CD14-positive monocyte (primary cell): ENCODE measurements at regions not wholly inside any gene's neighbourhood (a gene's known extent, or its start where the extent isn't known, plus 50 kb on each side); places are given as distances from the start of the nearest gene placed in this dataset.

ENCODE experiments used
- DNase-seq, 3 donors: peaks; one replicate each; pipeline ENCODE4 v3.0.0-alpha.2; 2011 to 2022
- H2AFZ ChIP-seq: 2 replicates; pipeline ENCODE4 v1.6.0; 2012; ENCODE audit warnings: mild to moderate bottlenecking, low read depth, low read length, inconsistent platforms; ENCODE audit not compliant: insufficient read depth, poor library complexity, severe bottlenecking
- H3K27ac ChIP-seq, 2 donors: 1 replicate in 1 of 2; 2 replicates in 1 of 2; pipeline ENCODE4 v1.5.1; 2012 to 2013; ENCODE audit warnings: low read length in 2 of 2, control low read depth in 1 of 2, inconsistent platforms in 1 of 2, low read depth in 1 of 2, mild to moderate bottlenecking in 1 of 2
- H3K27me3 ChIP-seq, 2 donors: one replicate each; pipeline versions ENCODE4 v1.6.0 to v1.6.1; 2011 to 2013; ENCODE audit warnings: low read length in 2 of 2; ENCODE audit not compliant: control insufficient read depth in 2 of 2, insufficient read depth in 2 of 2
- H3K36me3 ChIP-seq, 2 donors: replicated peaks in 1 of 2; 1 replicate in 1 of 2; 2 replicates in 1 of 2; pipeline versions ENCODE4 v1.5.1 to v1.6.1; 2012 to 2013; ENCODE audit warnings: low read length in 2 of 2, control low read depth in 1 of 2, inconsistent platforms in 1 of 2, mild to moderate bottlenecking in 1 of 2; ENCODE audit not compliant: insufficient read depth in 2 of 2, control insufficient read depth in 1 of 2
- H3K4me1 ChIP-seq, 2 donors: 1 replicate in 1 of 2; 2 replicates in 1 of 2; pipeline versions ENCODE4 v1.5.1 to v1.6.1; 2012 to 2013; ENCODE audit warnings: low read length in 2 of 2, control low read depth in 1 of 2, inconsistent platforms in 1 of 2, mild to moderate bottlenecking in 1 of 2, moderate library complexity in 1 of 2; ENCODE audit not compliant: insufficient read depth in 2 of 2, control insufficient read depth in 1 of 2
- H3K4me2 ChIP-seq: replicated peaks from 2 replicates; pipeline ENCODE3; 2012; ENCODE audit warnings: low read length, moderate library complexity, mild to moderate bottlenecking; ENCODE audit not compliant: poor library complexity, severe bottlenecking; ENCODE audit errors: extremely low read depth
- H3K4me3 ChIP-seq, 3 experiments: fragments of 200-600 bp in 1 of 3; sonication (generic) in 1 of 3; replicated peaks in 1 of 3; 1 replicate in 2 of 3; 2 replicates in 1 of 3; pipeline ENCODE4 v1.5.1; 2011 to 2013; ENCODE audit warnings: low read length in 3 of 3, mild to moderate bottlenecking in 3 of 3, control low read depth in 2 of 3, low read depth in 2 of 3, inconsistent platforms in 1 of 3, moderate library complexity in 1 of 3
- H3K79me2 ChIP-seq: 2 replicates; pipeline ENCODE4 v1.6.0; 2012; ENCODE audit warnings: mild to moderate bottlenecking, control low read depth, inconsistent platforms, low read length, moderate library complexity; ENCODE audit not compliant: insufficient read depth
- H3K9ac ChIP-seq: 2 replicates; pipeline ENCODE4 v1.6.0; 2017; ENCODE audit warnings: low read length, mild to moderate bottlenecking; ENCODE audit not compliant: insufficient read depth, poor library complexity, severe bottlenecking
- H3K9me3 ChIP-seq, 2 donors: replicated peaks in 1 of 2; 1 replicate in 1 of 2; 2 replicates in 1 of 2; pipeline versions ENCODE4 v1.5.1 to v1.6.1; 2012 to 2013; ENCODE audit warnings: low read length in 2 of 2, control low read depth in 1 of 2; ENCODE audit not compliant: control insufficient read depth in 1 of 2, insufficient read depth in 1 of 2
- H4K20me1 ChIP-seq: 2 replicates; pipeline ENCODE4 v1.6.0; 2012; ENCODE audit warnings: mild to moderate bottlenecking, low read length, control low read depth, moderate library complexity; ENCODE audit not compliant: insufficient read depth
- H3K27ac Mint-ChIP-seq, 7 donors: one replicate each; pipeline ENCODE4 v1.8.0; 2020; ENCODE audit warnings: mild to moderate bottlenecking in 7 of 7, mixed read lengths in 7 of 7, moderate library complexity in 6 of 7, inconsistent platforms in 2 of 7
- H3K27me3 Mint-ChIP-seq, 3 donors: one replicate each; pipeline ENCODE4 v1.8.0; 2021 to 2022; ENCODE audit warnings: low read depth in 3 of 3, mild to moderate bottlenecking in 3 of 3, mixed read lengths in 3 of 3, moderate library complexity in 3 of 3, inconsistent platforms in 1 of 3
- H3K36me3 Mint-ChIP-seq, 2 donors: one replicate each; pipeline ENCODE4 v1.8.0; 2020; ENCODE audit warnings: mixed read lengths in 2 of 2, inconsistent platforms in 1 of 2, mild to moderate bottlenecking in 1 of 2
- H3K4me1 Mint-ChIP-seq: one replicate; pipeline ENCODE4 v1.8.0; 2020; ENCODE audit warnings: mild to moderate bottlenecking, mixed read lengths
- H3K4me3 Mint-ChIP-seq, 2 donors: one replicate each; pipeline ENCODE4 v1.8.0; 2020; ENCODE audit warnings: mild to moderate bottlenecking in 2 of 2, mixed read lengths in 2 of 2, moderate library complexity in 1 of 2
- H3K9me3 Mint-ChIP-seq, 7 donors: one replicate each; pipeline ENCODE4 v1.8.0; 2020 to 2022; ENCODE audit warnings: mixed read lengths in 7 of 7, mild to moderate bottlenecking in 6 of 7, moderate library complexity in 6 of 7, inconsistent platforms in 2 of 7
- CTCF ChIP-seq: fragments of 200-600 bp; IDR thresholded peaks from one replicate; pipeline ENCODE4 v1.8.0; 2022; ENCODE audit warnings: antibody characterized with exemption, mild to moderate bottlenecking
- WGBS: methylation state at CpG from one replicate; pipeline ENCODE4 v1.1.5; 2013; ENCODE audit warnings: missing lambda C conversion rate; ENCODE audit not compliant: insufficient coverage; 5-methylcytosine and 5-hydroxymethylcytosine counted together
- intact Hi-C, 2 donors: fragments of 100-400 bp; cut with micrococcal nuclease; formaldehyde crosslinking; loops; one replicate each; pipeline versions ENCODE4 v1.15.0 to v1.15.1; 2023

DNA sequence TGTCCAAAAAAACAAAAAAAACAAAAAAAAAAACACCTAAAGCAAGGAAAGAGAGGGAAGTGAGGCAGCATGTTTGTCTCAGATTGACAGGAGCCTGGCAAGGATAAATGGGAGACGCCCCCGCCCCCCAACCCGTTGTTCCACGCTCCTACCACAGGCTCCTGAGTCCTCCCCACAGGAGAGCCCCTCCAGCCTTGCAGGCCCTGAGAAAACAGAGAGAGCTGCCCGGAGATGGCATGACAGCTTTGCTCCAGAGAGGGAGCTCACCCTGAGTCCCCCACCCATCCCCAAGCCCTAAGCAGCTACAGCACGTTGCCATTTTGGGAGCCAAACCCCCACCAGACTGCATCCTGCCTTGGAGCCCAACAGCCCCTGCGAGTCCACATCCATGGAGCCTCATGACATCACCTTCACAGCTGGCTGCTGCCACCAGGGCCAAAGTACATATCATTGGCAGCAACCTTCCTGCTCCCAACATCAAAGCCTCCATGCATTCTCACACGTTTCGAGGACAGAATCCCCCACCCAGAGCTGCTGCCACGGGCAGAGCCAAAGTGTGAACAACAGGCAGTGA is 1283.3 kb downstream of the TYW1 start:
- no peaks in the 10 kb centered on the region for H3K36me3 Mint-ChIP-seq
- H3K27me3 ChIP-seq: no peaks in the 10 kb centered on the region

DNA sequence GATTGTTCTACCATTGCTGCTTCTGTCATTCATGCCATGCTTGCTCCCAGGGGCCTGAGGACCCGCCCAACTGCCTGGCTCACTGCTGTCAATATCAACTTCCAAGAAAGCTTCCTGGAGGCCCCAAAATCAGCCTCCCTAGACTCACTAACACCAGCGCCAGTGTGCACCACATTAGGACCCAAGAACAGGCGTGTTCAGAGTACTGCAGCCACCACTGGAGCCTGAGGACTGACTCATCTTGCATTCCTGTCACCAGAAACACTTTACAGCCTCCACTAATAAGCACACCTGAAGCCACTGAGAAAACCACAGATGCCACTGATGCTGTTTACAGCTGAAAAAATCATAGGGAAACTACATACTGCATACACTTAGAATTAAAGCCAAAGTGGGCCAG is 1284.3 kb downstream of the TYW1 start:
- Histone ChIP-seq H3K79me2 (no peaks in the 10 kb centered on the region), H3K36me3 (no peaks in the 10 kb centered on the region), H3K27me3 (no peaks in the 10 kb centered on the region), H3K4me1 (no peaks in the 10 kb centered on the region), H3K27ac (no peak overlapping the region), H2AFZ (no peak overlapping the region), H4K20me1 (no peaks in the 10 kb centered on the region), H3K9ac (no peak overlapping the region), H3K4me2 (no peak overlapping the region), H3K4me3 (no peak overlapping the region), H3K9me3 (peaks cover 30 to 37% of the 10 kb centered on the region in 2 donors)
- Mint-ChIP-seq H3K27ac (no peak overlapping the region), H3K4me1 (no peaks in the 10 kb centered on the region), H3K27me3 (no peaks in the 10 kb centered on the region), H3K36me3 (no peaks in the 10 kb centered on the region), H3K4me3 (no peak overlapping the region), H3K9me3 (peaks cover 14 to 39% (median 31%) of the 10 kb centered on the region in 7 donors)
- intact Hi-C loops: no loop called here
- DNase-seq: no peak
- TF ChIP-seq CTCF: no peak
- 55% methylated on average over 3 of the region's 3 CpGs for WGBS

More for the DNA sequence above, 1283.3 kb downstream of the TYW1 start:
- Mint-ChIP-seq H3K4me3 (no peak overlapping the region), H3K27ac (no peak overlapping the region), H3K27me3 (no peaks in the 10 kb centered on the region), H3K4me1 (no peaks in the 10 kb centered on the region), H3K9me3 (peaks cover 14 to 38% (median 31%) of the 10 kb centered on the region in 7 donors)
- DNase-seq: no peak
- H3K4me2 ChIP-seq: no peak overlapping the region
- no peak overlapping the region for H3K9ac ChIP-seq
- no peaks in the 10 kb centered on the region for H3K4me1 ChIP-seq
- no peaks in the 10 kb centered on the region for H3K36me3 ChIP-seq
- H2AFZ ChIP-seq: no peak overlapping the region
- 73% methylated on average over 7 of the region's 10 CpGs for WGBS
- H3K4me3 ChIP-seq: no peak overlapping the region
- no peaks in the 10 kb centered on the region for H3K79me2 ChIP-seq
- TF ChIP-seq CTCF: no peak
- no peak overlapping the region for H3K27ac ChIP-seq
- intact Hi-C loops: no loop called here
- peaks cover 34 to 38% of the 10 kb centered on the region in 2 donors for H3K9me3 ChIP-seq
- H4K20me1 ChIP-seq: no peaks in the 10 kb centered on the region
